T-helper 2 cell treated with Interferon-gamma antibody and Interleukin-4, amounts not matched to agents 5 μg/mL and 100 μg/mL, for 36 hours (primary cell): ENCODE measurements at regions not wholly inside any gene's neighbourhood (a gene's known extent, or its start where the extent isn't known, plus 50 kb on each side); places are given as distances from the start of the nearest gene placed in this dataset.
A peak's percentile ranks its signal among the peaks of the same experiment; 100 is the strongest.
"Not testable (repeated sequence)": the region's sequence is repeated elsewhere in the genome, so short reads cannot be mapped to it uniquely, and the experiment has no call there.

Experiments
- DNase-seq: peaks from one replicate; pipeline ENCODE4 v3.0.0; 2021; ENCODE audit warnings: low spot score
- H3K27ac Mint-ChIP-seq: one replicate; pipeline ENCODE4 v1.8.0; 2021; ENCODE audit warnings: mild to moderate bottlenecking, mixed read lengths
- H3K27me3 Mint-ChIP-seq: one replicate; pipeline ENCODE4 v1.8.0; 2021; ENCODE audit warnings: low read depth, mixed read lengths
- H3K36me3 Mint-ChIP-seq: one replicate; pipeline ENCODE4 v1.8.0; 2021; ENCODE audit warnings: low read depth, mixed read lengths
- H3K4me1 Mint-ChIP-seq: one replicate; pipeline ENCODE4 v1.8.0; 2021; ENCODE audit warnings: low read depth, mixed read lengths
- H3K4me3 Mint-ChIP-seq: one replicate; pipeline ENCODE4 v1.8.0; 2022; ENCODE audit warnings: mild to moderate bottlenecking, moderate library complexity, mixed read lengths
- H3K9me3 Mint-ChIP-seq: one replicate; pipeline ENCODE4 v1.8.0; 2021; ENCODE audit warnings: mixed read lengths

- Mint-ChIP-seq H3K9me3 (no peaks in the 10 kb centered on the region), H3K36me3 (no peaks in the 10 kb centered on the region), H3K27me3 (peaks cover 9% of the 10 kb centered on the region), H3K4me1 (peaks cover 9% of the 10 kb centered on the region), H3K4me3 (no peak overlapping the region), H3K27ac (peak overlapping the region; percentile 37)
- peak; percentile 47 for DNase-seq
Measured at GRCh38 chr18:76709659-76710645, 112.4 kb upstream of the ZNF236 start.

- H3K4me3 Mint-ChIP-seq = no peak overlapping the region
- peaks cover 9% of the 10 kb centered on the region for H3K4me1 Mint-ChIP-seq
- H3K36me3 Mint-ChIP-seq = no peaks in the 10 kb centered on the region
- no peak overlapping the region for H3K27ac Mint-ChIP-seq
- no peaks in the 10 kb centered on the region for H3K9me3 Mint-ChIP-seq
- no peak for DNase-seq
- H3K27me3 Mint-ChIP-seq = peaks cover 11% of the 10 kb centered on the region
Measured at GRCh38 chr18:76708722-76709353, 113.5 kb upstream of the ZNF236 start.

- Mint-ChIP-seq H3K4me1 (peaks cover 9% of the 10 kb centered on the region), H3K27me3 (peaks cover 12% of the 10 kb centered on the region), H3K36me3 (no peaks in the 10 kb centered on the region), H3K9me3 (no peaks in the 10 kb centered on the region), H3K4me3 (no peak overlapping the region), H3K27ac (no peak overlapping the region)
- DNase-seq = no peak
Measured at GRCh38 chr18:76708071-76708721, 114.2 kb upstream of the ZNF236 start.

- Mint-ChIP-seq H3K4me1 (peaks cover 9% of the 10 kb centered on the region), H3K36me3 (no peaks in the 10 kb centered on the region), H3K9me3 (no peaks in the 10 kb centered on the region), H3K27ac (no peak overlapping the region), H3K27me3 (peaks cover 15% of the 10 kb centered on the region), H3K4me3 (no peak overlapping the region)
- DNase-seq = no peak
Measured at GRCh38 chr18:76707534-76707933, 114.8 kb upstream of the ZNF236 start.

- not testable (repeated sequence) for H3K9me3 Mint-ChIP-seq, H3K4me3 Mint-ChIP-seq, H3K4me1 Mint-ChIP-seq, H3K36me3 Mint-ChIP-seq, DNase-seq, H3K27ac Mint-ChIP-seq
- H3K27me3 Mint-ChIP-seq = peaks cover 29% of the 10 kb centered on the region
Measured at GRCh38 chr18:76704589-76704988, 117.8 kb upstream of the ZNF236 start.

GRCh38 chr18:76699923-76700322 is 122.4 kb upstream of the ZNF236 start:
- Mint-ChIP-seq H3K4me3 (no peak overlapping the region), H3K9me3 (no peaks in the 10 kb centered on the region), H3K4me1 (peaks cover 6% of the 10 kb centered on the region), H3K27me3 (peaks cover 46% of the 10 kb centered on the region), H3K36me3 (no peaks in the 10 kb centered on the region), H3K27ac (no peak overlapping the region)
- no peak for DNase-seq

- peaks cover 6% of the 10 kb centered on the region for H3K4me1 Mint-ChIP-seq
- no peak overlapping the region for H3K27ac Mint-ChIP-seq
- H3K27me3 Mint-ChIP-seq = peaks cover 47% of the 10 kb centered on the region
- no peaks in the 10 kb centered on the region for H3K9me3 Mint-ChIP-seq
- no peak overlapping the region for H3K4me3 Mint-ChIP-seq
- no peaks in the 10 kb centered on the region for H3K36me3 Mint-ChIP-seq
- DNase-seq = no peak
Measured at GRCh38 chr18:76697441-76697901, 124.9 kb upstream of the ZNF236 start.

GRCh38 chr18:76691800-76692199 is 130.6 kb upstream of the ZNF236 start:
- H3K27ac Mint-ChIP-seq = no peak overlapping the region
- DNase-seq = no peak
- H3K36me3 Mint-ChIP-seq = no peaks in the 10 kb centered on the region
- H3K4me1 Mint-ChIP-seq = peaks cover 9% of the 10 kb centered on the region
- no peak overlapping the region for H3K4me3 Mint-ChIP-seq
- peaks cover 40% of the 10 kb centered on the region for H3K27me3 Mint-ChIP-seq
- H3K9me3 Mint-ChIP-seq = no peaks in the 10 kb centered on the region

- H3K27me3 Mint-ChIP-seq = peaks cover 32% of the 10 kb centered on the region
- no peak for DNase-seq
- H3K36me3 Mint-ChIP-seq = no peaks in the 10 kb centered on the region
- peaks cover 12% of the 10 kb centered on the region for H3K4me1 Mint-ChIP-seq
- H3K4me3 Mint-ChIP-seq = no peak overlapping the region
- no peak overlapping the region for H3K27ac Mint-ChIP-seq
- no peaks in the 10 kb centered on the region for H3K9me3 Mint-ChIP-seq
Measured at GRCh38 chr18:76689646-76690264, 132.6 kb upstream of the ZNF236 start.

GRCh38 chr18:76688724-76689472 is 133.5 kb upstream of the ZNF236 start:
- Mint-ChIP-seq H3K4me3 (no peak overlapping the region), H3K27me3 (peaks cover 32% of the 10 kb centered on the region), H3K36me3 (no peaks in the 10 kb centered on the region), H3K27ac (no peak overlapping the region), H3K9me3 (no peaks in the 10 kb centered on the region), H3K4me1 (peaks cover 12% of the 10 kb centered on the region)
- no peak for DNase-seq

GRCh38 chr18:76687304-76687962 is 134.9 kb upstream of the ZNF236 start:
- H3K9me3 Mint-ChIP-seq = no peaks in the 10 kb centered on the region
- no peaks in the 10 kb centered on the region for H3K36me3 Mint-ChIP-seq
- DNase-seq = peak; percentile 32
- H3K4me3 Mint-ChIP-seq = peak overlapping the region; percentile 39
- H3K4me1 Mint-ChIP-seq = peaks cover 12% of the 10 kb centered on the region
- peaks cover 26% of the 10 kb centered on the region for H3K27me3 Mint-ChIP-seq
- peak overlapping the region; percentile 55 for H3K27ac Mint-ChIP-seq

- no peaks in the 10 kb centered on the region for H3K36me3 Mint-ChIP-seq
- peak overlapping the region; percentile 51 for H3K4me3 Mint-ChIP-seq
- peaks cover 26% of the 10 kb centered on the region for H3K27me3 Mint-ChIP-seq
- H3K9me3 Mint-ChIP-seq = no peaks in the 10 kb centered on the region
- peaks cover 12% of the 10 kb centered on the region for H3K4me1 Mint-ChIP-seq
- no peak for DNase-seq
- H3K27ac Mint-ChIP-seq = peak overlapping the region; percentile 76
Measured at GRCh38 chr18:76686737-76687231, 135.6 kb upstream of the ZNF236 start.
